Pancreas (tissue), 10 donors: ENCODE measurements at regions not wholly inside any gene's neighbourhood (a gene's known extent, or its start where the extent isn't known, plus 50 kb on each side); places are given as distances from the start of the nearest gene placed in this dataset.

ENCODE experiments used
- ATAC-seq, 4 donors: fragments of 200-7000 bp; cut with Tn5 transposase; one replicate each; pipeline versions ENCODE4 v1.8.0 to v1.9.1; 2020; ENCODE audit warnings: mild to moderate bottlenecking in 4 of 4, moderate library complexity in 4 of 4
- DNase-seq, 6 donors: peaks; one replicate each; pipeline ENCODE4 v3.0.0-alpha.2; 2020
- FAIRE-seq: peaks from 2 replicates; lab custom pipeline; 2012; peaks lifted over from hg19 to GRCh38; lab: Jason Lieb, UNC
- H3K27ac ChIP-seq, 4 donors: fragments of 200-600 bp; sonication (generic); 1 replicate in 3 of 4; 2 replicates in 1 of 4; pipeline versions ENCODE4 v1.5.0 to v1.8.0; 2020
- H3K27me3 ChIP-seq, 4 donors: fragments of 200-600 bp; one replicate each; pipeline ENCODE4 v1.8.0; 2021
- H3K36me3 ChIP-seq, 3 donors: fragments of 200-600 bp; sonication (generic) in 1 of 3; one replicate each; pipeline versions ENCODE4 v1.5.0 to v1.8.0; 2020 to 2021
- H3K4me1 ChIP-seq, 3 donors: fragments of 200-600 bp; one replicate each; pipeline ENCODE4 v1.8.0; 2021
- H3K4me3 ChIP-seq, 4 donors: fragments of 200-600 bp; sonication (generic) in 2 of 4; one replicate each; pipeline versions ENCODE4 v1.5.0 to v1.8.0; 2020 to 2021
- H3K9me3 ChIP-seq, 4 donors: fragments of 200-600 bp; one replicate each; pipeline ENCODE4 v1.8.0; 2021
- CTCF ChIP-seq, 4 donors: fragments of 200-600 bp; sonication (generic) in 3 of 4; IDR thresholded peaks; one replicate each; pipeline versions ENCODE4 v1.5.0 to v1.8.0; 2021; ENCODE audit warnings: antibody characterized with exemption in 4 of 4
- WGBS, 2 donors: extraction: QIAGEN DNeasy Blood & Tissue Kit; methylation state at CpG; one replicate each; pipeline ENCODE4 v1.1.7; 2013; 5-methylcytosine and 5-hydroxymethylcytosine counted together
- intact Hi-C, 3 donors: fragments of 100-400 bp; cut with DNase I; formaldehyde crosslinking; loops; one replicate each; pipeline versions ENCODE4 v1.11.1 to v1.14.2; 2022
- donor health status: healthy with polysubstance abuse.
- donor health status: DM: no; HTN: no; CAD: no; lungs with moderate emphysema.
- donor health status: DM: no; HTN: no; CAD: no.
- donor health status: control.
- donor health status: control.
- donor health status: Bipolar disorder and iron deficiency.
- donor health status: DM: yes; HTN: yes; CAD: no.
- donor health status: DM: no; HTN: no; CAD: no.
- donor health status: DM: no; HTN: no; CAD: no.
- donor health status: DM: yes; HTN: yes; CAD: no.

- FAIRE-seq (no peak), ATAC-seq (no peak), DNase-seq (no peak)
- WGBS, 2 donors, result 87 to 89% methylated on average over 2 of the region's 2 CpGs
- Histone ChIP-seq H3K4me1 (no peaks in the 10 kb centered on the region), H3K9me3 (no peaks in the 10 kb centered on the region), H3K36me3 (no peaks in the 10 kb centered on the region), H3K27ac (no peak overlapping the region), H3K4me3 (no peak overlapping the region), H3K27me3 (no peaks in the 10 kb centered on the region)
- intact Hi-C loops, result no loop called here
- no peak for TF ChIP-seq CTCF (IDR thresholded peaks at IDR 0.05)
Measured at GRCh38 chr19:27729332-27729731, 1483.6 kb downstream of the UQCRFS1 start.

- no peaks in the 10 kb centered on the region for H3K27me3 ChIP-seq
- peaks cover 0 to 6% (median 0%) of the 10 kb centered on the region in 4 donors for H3K9me3 ChIP-seq
- no peak overlapping the region for H3K4me3 ChIP-seq
- H3K27ac ChIP-seq, result no peak overlapping the region
- H3K36me3 ChIP-seq, result no peaks in the 10 kb centered on the region
- H3K4me1 ChIP-seq, result no peaks in the 10 kb centered on the region
- no peak for TF ChIP-seq CTCF (IDR thresholded peaks at IDR 0.05)
- 81 to 91% methylated on average over 4 of the region's 4 CpGs for WGBS, 2 donors
- intact Hi-C loops, result no loop called here
- ATAC-seq, result no peak
- no peak for FAIRE-seq
- no peak for DNase-seq
Measured at GRCh38 chr19:27722625-27723024, 1490.3 kb downstream of the UQCRFS1 start.

GRCh38 chr19:27720155-27720554 is 1492.8 kb downstream of the UQCRFS1 start:
- no peak for TF ChIP-seq CTCF (IDR thresholded peaks at IDR 0.05)
- no peaks in the 10 kb centered on the region for H3K4me1 ChIP-seq
- no peak for ATAC-seq
- peaks cover 0 to 6% (median 0%) of the 10 kb centered on the region in 4 donors for H3K9me3 ChIP-seq
- no peaks in the 10 kb centered on the region for H3K27me3 ChIP-seq
- no peak for FAIRE-seq
- intact Hi-C loops, result no loop called here
- no peak overlapping the region for H3K27ac ChIP-seq
- H3K36me3 ChIP-seq, result no peaks in the 10 kb centered on the region
- 80 to 82% methylated on average over 5 of the region's 5 CpGs for WGBS, 2 donors
- no peak overlapping the region for H3K4me3 ChIP-seq
- DNase-seq, result no peak

GRCh38 chr19:27719034-27719433 is 1493.9 kb downstream of the UQCRFS1 start:
- H3K27ac ChIP-seq, result no peak overlapping the region
- H3K4me3 ChIP-seq, result no peak overlapping the region
- peaks cover 0 to 6% (median 0%) of the 10 kb centered on the region in 4 donors for H3K9me3 ChIP-seq
- TF ChIP-seq CTCF (IDR thresholded peaks at IDR 0.05), result no peak
- no peaks in the 10 kb centered on the region for H3K36me3 ChIP-seq
- H3K4me1 ChIP-seq, result no peaks in the 10 kb centered on the region
- FAIRE-seq (no peak), ATAC-seq (no peak), DNase-seq (no peak)
- intact Hi-C loops, result no loop called here
- no peaks in the 10 kb centered on the region for H3K27me3 ChIP-seq
- WGBS, 2 donors, result 76 to 87% methylated on average over 6 of the region's 6 CpGs

- Histone ChIP-seq H3K4me3 (no peak overlapping the region), H3K27ac (no peak overlapping the region), H3K36me3 (no peaks in the 10 kb centered on the region), H3K27me3 (no peaks in the 10 kb centered on the region), H3K9me3 (peaks cover 0 to 6% (median 0%) of the 10 kb centered on the region in 4 donors), H3K4me1 (no peaks in the 10 kb centered on the region)
- FAIRE-seq (no peak), ATAC-seq (no peak), DNase-seq (no peak)
- intact Hi-C loops, result no loop called here
- no peak for TF ChIP-seq CTCF (IDR thresholded peaks at IDR 0.05)
- WGBS, 2 donors, result 65 to 68% methylated on average over 4 of the region's 4 CpGs
Measured at GRCh38 chr19:27718234-27718633, 1494.7 kb downstream of the UQCRFS1 start.
